ENCODE measurements at regions not wholly inside any gene's neighbourhood (a gene's known extent, or its start where the extent isn't known, plus 50 kb on each side); places are given as distances from the start of the nearest gene placed in this dataset.

DNA sequence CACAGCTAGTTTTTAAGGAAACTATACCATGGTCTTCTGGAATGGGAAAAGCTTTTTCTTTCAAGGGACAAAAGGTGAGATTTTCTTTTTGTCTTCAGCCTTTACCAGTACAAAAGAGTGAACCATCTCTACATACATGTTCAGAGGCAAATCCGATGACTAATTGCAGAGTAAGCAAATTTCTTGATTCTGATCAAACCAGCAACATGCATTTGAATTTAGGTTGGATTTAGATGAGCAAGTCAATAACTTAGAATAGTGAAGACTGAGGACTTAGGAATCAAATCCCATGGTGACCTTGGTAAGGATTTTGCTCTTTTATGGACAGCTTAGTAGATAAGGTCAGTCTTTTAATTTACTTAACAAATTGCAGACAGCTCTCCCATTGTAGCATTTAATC, 65.9 kb upstream of the BLID start:
- no peak for DNase-seq (ENCODE audit: low spot score in 2 of 2)
- Mint-ChIP-seq H3K9me3 (no peaks in the 10 kb centered on the region), H3K36me3 (no peaks in the 10 kb centered on the region), H3K27ac (peak overlapping the region in 1 of 2 donors; percentile 94)
- ATAC-seq = no peak

GRCh38 chr11:122181372-122181771, 65.4 kb upstream of the BLID start:
- DNase-seq (ENCODE audit: low spot score in 2 of 2) = no peak
- ATAC-seq = no peak
- Mint-ChIP-seq H3K36me3 (no peaks in the 10 kb centered on the region), H3K9me3 (no peaks in the 10 kb centered on the region), H3K27ac (peak overlapping the region in 1 of 2 donors; percentile 94)

DNA sequence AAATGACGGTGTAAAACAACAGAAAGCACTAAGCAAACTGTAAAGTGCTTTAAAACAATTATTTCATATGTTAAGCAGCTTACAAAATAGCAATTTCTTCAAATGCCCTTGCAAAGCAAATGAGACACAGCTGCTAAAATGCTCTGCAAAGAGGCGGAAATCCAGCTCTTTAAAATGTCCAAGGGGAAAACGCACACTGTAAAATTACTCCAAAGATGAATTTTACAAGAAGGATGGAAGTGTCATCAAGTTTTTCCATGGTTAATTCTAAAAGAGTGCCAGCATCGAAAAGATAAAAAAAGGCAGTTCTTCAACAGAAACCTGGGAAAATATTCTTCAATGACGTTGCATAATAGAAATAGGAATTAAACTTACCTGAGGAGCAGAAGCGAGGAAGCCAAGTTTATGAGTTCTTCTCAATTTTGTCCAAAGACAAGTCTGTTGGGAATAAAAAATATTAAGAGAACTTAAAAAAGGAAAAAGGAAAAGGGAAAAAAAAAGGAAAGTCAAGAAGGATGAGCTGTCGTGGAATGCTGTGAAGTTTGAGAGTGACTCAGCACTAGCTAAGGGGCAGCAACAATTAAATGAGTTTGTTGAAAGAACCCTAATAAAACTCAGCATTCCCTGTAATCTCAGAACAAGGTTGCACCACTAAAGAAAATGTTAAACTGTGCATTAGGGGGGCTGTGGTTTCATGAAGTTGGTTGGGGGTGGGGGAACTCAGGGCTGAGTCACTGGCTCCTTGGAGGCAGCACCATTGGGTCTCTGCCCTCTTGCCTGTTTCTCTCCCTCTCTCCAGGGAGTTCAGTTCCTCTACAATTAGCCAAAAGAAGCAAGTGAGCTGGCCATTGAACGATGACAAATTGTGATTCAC, 64.2 kb upstream of the BLID start:
- Mint-ChIP-seq H3K27ac (no peak overlapping the region), H3K9me3 (no peaks in the 10 kb centered on the region), H3K36me3 (no peaks in the 10 kb centered on the region)
- no peak for DNase-seq (ENCODE audit: low spot score in 2 of 2)
- ATAC-seq = no peak

- DNase-seq (ENCODE audit: low spot score in 2 of 2) = no peak
- Mint-ChIP-seq H3K36me3 (no peaks in the 10 kb centered on the region), H3K27ac (no peak overlapping the region), H3K9me3 (no peaks in the 10 kb centered on the region)
- no peak for ATAC-seq
These were observed 62.8 kb upstream of the BLID start for GRCh38 chr11:122178795-122179194.

DNA sequence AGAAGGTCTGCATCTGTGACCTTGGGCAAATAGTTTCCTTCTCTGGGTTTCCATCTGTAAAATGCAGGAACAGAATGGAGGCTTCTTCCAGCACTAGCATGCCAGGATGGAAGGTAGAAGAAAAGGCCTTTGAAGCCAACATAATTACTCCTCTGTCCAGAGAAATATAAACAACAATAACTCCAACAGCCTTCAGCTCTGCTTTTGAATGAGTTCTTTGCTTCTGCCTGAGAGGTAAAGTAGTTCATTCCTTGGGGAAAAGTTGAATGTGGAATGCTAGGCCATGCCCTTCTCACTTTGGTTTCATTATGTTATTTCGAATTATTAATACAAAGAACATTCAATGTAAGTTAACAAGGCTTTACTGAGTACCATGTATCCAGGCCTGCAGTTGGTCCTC, 61.2 kb upstream of the BLID start:
- ATAC-seq (no peak), DNase-seq (ENCODE audit: low spot score in 2 of 2) (no peak)
- Mint-ChIP-seq H3K27ac (no peak overlapping the region), H3K9me3 (no peaks in the 10 kb centered on the region), H3K36me3 (no peaks in the 10 kb centered on the region)

DNA sequence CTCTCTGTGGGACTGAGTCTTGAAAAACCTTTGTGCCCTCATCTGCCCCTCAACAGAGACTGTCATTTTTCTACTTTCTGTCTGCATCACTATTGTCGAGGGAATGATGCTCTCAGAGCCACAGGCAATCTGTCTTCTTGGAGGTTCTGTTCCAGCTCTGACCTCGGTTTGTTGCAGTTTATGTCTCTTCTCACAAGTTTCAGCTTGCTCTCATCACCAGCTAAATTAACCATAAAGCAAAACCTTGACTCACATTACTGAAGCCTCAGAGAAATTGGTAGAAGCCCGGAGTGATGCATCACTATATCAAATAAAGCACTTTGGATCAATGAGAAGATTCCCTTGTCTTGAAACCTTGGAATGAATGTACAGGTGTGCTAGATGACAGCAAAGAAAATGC, 60.6 kb upstream of the BLID start:
- Mint-ChIP-seq H3K36me3 (no peaks in the 10 kb centered on the region), H3K27ac (no peak overlapping the region), H3K9me3 (no peaks in the 10 kb centered on the region)
- ATAC-seq (no peak), DNase-seq (ENCODE audit: low spot score in 2 of 2) (no peak)

GRCh38 chr11:122175306-122175705, 59.3 kb upstream of the BLID start:
- ATAC-seq (no peak), DNase-seq (ENCODE audit: low spot score in 2 of 2) (no peak)
- Mint-ChIP-seq H3K36me3 (no peaks in the 10 kb centered on the region), H3K27ac (no peak overlapping the region), H3K9me3 (peaks cover 0 to 5% of the 10 kb centered on the region in 2 donors)

- DNase-seq (ENCODE audit: low spot score in 2 of 2) (no peak), ATAC-seq (no peak)
- Mint-ChIP-seq H3K27ac (no peak overlapping the region), H3K9me3 (peaks cover 0 to 5% of the 10 kb centered on the region in 2 donors), H3K36me3 (no peaks in the 10 kb centered on the region)
These were observed 57.6 kb upstream of the BLID start for GRCh38 chr11:122173587-122173986.

DNA sequence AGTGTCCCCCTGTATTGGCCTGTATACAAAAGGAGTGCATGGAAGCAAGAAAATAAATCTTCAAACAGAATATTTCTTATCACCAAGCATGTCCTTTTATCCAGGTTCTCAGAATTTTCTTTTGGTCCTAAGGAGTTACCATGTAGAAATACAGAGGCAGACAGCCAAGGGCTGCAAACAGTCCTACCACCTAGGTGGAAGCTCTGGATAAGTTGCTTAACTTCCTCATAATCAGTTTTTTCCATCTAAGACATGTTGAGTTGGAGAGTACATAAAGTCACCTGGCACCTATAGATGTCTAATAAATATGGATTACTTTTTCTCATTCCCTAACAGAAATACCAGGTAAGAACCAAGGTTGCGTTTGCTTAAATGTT, 57.0 kb upstream of the BLID start:
- Mint-ChIP-seq H3K36me3 (no peaks in the 10 kb centered on the region), H3K27ac (no peak overlapping the region), H3K9me3 (peaks cover 0 to 5% of the 10 kb centered on the region in 2 donors)
- ATAC-seq = no peak
- DNase-seq (ENCODE audit: low spot score in 2 of 2) = no peak

- Mint-ChIP-seq H3K27ac (no peak overlapping the region), H3K36me3 (no peaks in the 10 kb centered on the region), H3K9me3 (peaks cover 0 to 5% of the 10 kb centered on the region in 2 donors)
- no peak for DNase-seq (ENCODE audit: low spot score in 2 of 2)
- ATAC-seq = no peak
These were observed 56.5 kb upstream of the BLID start for GRCh38 chr11:122172352-122173073.

GRCh38 chr11:122170815-122171475, 54.9 kb upstream of the BLID start:
- ATAC-seq (peak in 1 of 2 donors; percentile 76), DNase-seq (ENCODE audit: low spot score in 2 of 2) (no peak)
- Mint-ChIP-seq H3K27ac (no peak overlapping the region), H3K36me3 (no peaks in the 10 kb centered on the region), H3K9me3 (peaks cover 0 to 5% of the 10 kb centered on the region in 2 donors)

- no peak overlapping the region for H3K27ac Mint-ChIP-seq
- no peak for ATAC-seq
- DNase-seq (ENCODE audit: low spot score in 2 of 2) = no peak
- peaks cover 0 to 5% of the 10 kb centered on the region in 2 donors for H3K9me3 Mint-ChIP-seq
- H3K36me3 Mint-ChIP-seq = no peaks in the 10 kb centered on the region
These were observed 52.2 kb upstream of the BLID start for GRCh38 chr11:122168218-122168617.

GRCh38 chr11:122167100-122167499, 51.1 kb upstream of the BLID start:
- no peak overlapping the region for H3K27ac Mint-ChIP-seq
- H3K36me3 Mint-ChIP-seq = no peaks in the 10 kb centered on the region
- DNase-seq (ENCODE audit: low spot score in 2 of 2) (no peak), ATAC-seq (no peak)
- peaks cover 0 to 5% of the 10 kb centered on the region in 2 donors for H3K9me3 Mint-ChIP-seq

- Mint-ChIP-seq H3K9me3 (peaks cover 0 to 5% of the 10 kb centered on the region in 2 donors), H3K36me3 (no peaks in the 10 kb centered on the region), H3K27ac (no peak overlapping the region)
- DNase-seq (ENCODE audit: low spot score in 2 of 2) = no peak
- ATAC-seq = no peak
These were observed 49.8 kb upstream of the BLID start for GRCh38 chr11:122165607-122166371.

Measured in activated naive CD4-positive, alpha-beta T cell treated with anti-CD3 and anti-CD28 coated beads, Interleukin-2, amount 50 U/mL, for 72 hours (primary cell).